Endodermal cell (in vitro differentiated cells): ENCODE measurements at regions not wholly inside any gene's neighbourhood (a gene's known extent, or its start where the extent isn't known, plus 50 kb on each side); places are given as distances from the start of the nearest gene placed in this dataset.

Source experiments
- DNase-seq: peaks from one replicate; pipeline ENCODE4 v3.0.0-alpha.2; 2017
- H3K27ac ChIP-seq: 2 replicates; pipeline ENCODE4 v1.5.1; 2013; ENCODE audit warnings: mild to moderate bottlenecking, low read depth, low read length, moderate library complexity
- H3K27me3 ChIP-seq: 2 replicates; pipeline ENCODE4 v1.6.1; 2013; ENCODE audit warnings: mild to moderate bottlenecking, low read length, moderate library complexity; ENCODE audit not compliant: insufficient read depth, control insufficient read depth, poor library complexity, severe bottlenecking
- H3K36me3 ChIP-seq: 2 replicates; pipeline ENCODE4 v1.7.0; 2013; ENCODE audit warnings: mild to moderate bottlenecking, low read length, moderate library complexity; ENCODE audit not compliant: control insufficient read depth, insufficient read depth
- H3K4me1 ChIP-seq: one replicate; pipeline ENCODE4 v1.7.0; 2013; ENCODE audit warnings: low read length; ENCODE audit not compliant: control insufficient read depth, insufficient read depth
- H3K4me3 ChIP-seq: 2 replicates; pipeline ENCODE4 v1.5.1; 2013; ENCODE audit warnings: mild to moderate bottlenecking, low read length, moderate library complexity
- H3K9ac ChIP-seq: 2 replicates; pipeline ENCODE4 v1.6.1; 2013; ENCODE audit warnings: mild to moderate bottlenecking, low read length, moderate library complexity; ENCODE audit not compliant: poor library complexity, severe bottlenecking; ENCODE audit errors: extremely low read depth
- H3K9me3 ChIP-seq: 2 replicates; pipeline ENCODE4 v1.6.1; 2013; ENCODE audit warnings: mild to moderate bottlenecking, low read length, moderate library complexity; ENCODE audit not compliant: control insufficient read depth
- H3K27ac Mint-ChIP-seq: 2 replicates; pipeline ENCODE4 v1.8.0; 2020; ENCODE audit warnings: mixed read lengths
- H3K27me3 Mint-ChIP-seq: 2 replicates; pipeline ENCODE4 v1.8.0; 2021; ENCODE audit warnings: mild to moderate bottlenecking, mixed read lengths; ENCODE audit not compliant: insufficient read depth
- H3K36me3 Mint-ChIP-seq: 2 replicates; pipeline ENCODE4 v1.8.0; 2020; ENCODE audit warnings: low read depth, mixed read lengths
- H3K4me1 Mint-ChIP-seq: 2 replicates; pipeline ENCODE4 v1.8.0; 2020; ENCODE audit warnings: mixed read lengths
- H3K4me3 Mint-ChIP-seq: 2 replicates; pipeline ENCODE4 v1.8.0; 2020; ENCODE audit warnings: mild to moderate bottlenecking, moderate library complexity, mixed read lengths
- H3K9me3 Mint-ChIP-seq: 2 replicates; pipeline ENCODE4 v1.8.0; 2020; ENCODE audit warnings: mild to moderate bottlenecking, mixed read lengths
- WGBS, 2 experiments: methylation state at CpG; one replicate each; pipeline versions ENCODE4 v1.1.5 to v1.1.7; 2013; ENCODE audit warnings: missing lambda C conversion rate in 2 of 2, mixed read lengths in 1 of 2; ENCODE audit not compliant: insufficient coverage in 1 of 2, insufficient read length in 1 of 2; 5-methylcytosine and 5-hydroxymethylcytosine counted together
- TF ChIP-seq, protein P1 (sequence below): fragments of 200-600 bp; sonication (generic); conservative IDR thresholded peaks from 2 replicates; pipeline ENCODE4 v1.5.0; 2021; ENCODE audit warnings: antibody characterized with exemption, mild to moderate bottlenecking

- WGBS, 2 experiments = 90% methylated on average over 3 of the region's 3 CpGs; no CpG with 5 or more reads in 1 of the 2 experiments
- H3K36me3 Mint-ChIP-seq = no peaks in the 10 kb centered on the region
- no peaks in the 10 kb centered on the region for H3K36me3 ChIP-seq
- peaks cover 8% of the 10 kb centered on the region for H3K4me1 Mint-ChIP-seq
- no peaks in the 10 kb centered on the region for H3K4me1 ChIP-seq
- H3K27me3 Mint-ChIP-seq = no peaks in the 10 kb centered on the region
- no peak overlapping the region for H3K27ac ChIP-seq
- H3K27ac Mint-ChIP-seq = no peak overlapping the region
- TF ChIP-seq, protein P1, sequence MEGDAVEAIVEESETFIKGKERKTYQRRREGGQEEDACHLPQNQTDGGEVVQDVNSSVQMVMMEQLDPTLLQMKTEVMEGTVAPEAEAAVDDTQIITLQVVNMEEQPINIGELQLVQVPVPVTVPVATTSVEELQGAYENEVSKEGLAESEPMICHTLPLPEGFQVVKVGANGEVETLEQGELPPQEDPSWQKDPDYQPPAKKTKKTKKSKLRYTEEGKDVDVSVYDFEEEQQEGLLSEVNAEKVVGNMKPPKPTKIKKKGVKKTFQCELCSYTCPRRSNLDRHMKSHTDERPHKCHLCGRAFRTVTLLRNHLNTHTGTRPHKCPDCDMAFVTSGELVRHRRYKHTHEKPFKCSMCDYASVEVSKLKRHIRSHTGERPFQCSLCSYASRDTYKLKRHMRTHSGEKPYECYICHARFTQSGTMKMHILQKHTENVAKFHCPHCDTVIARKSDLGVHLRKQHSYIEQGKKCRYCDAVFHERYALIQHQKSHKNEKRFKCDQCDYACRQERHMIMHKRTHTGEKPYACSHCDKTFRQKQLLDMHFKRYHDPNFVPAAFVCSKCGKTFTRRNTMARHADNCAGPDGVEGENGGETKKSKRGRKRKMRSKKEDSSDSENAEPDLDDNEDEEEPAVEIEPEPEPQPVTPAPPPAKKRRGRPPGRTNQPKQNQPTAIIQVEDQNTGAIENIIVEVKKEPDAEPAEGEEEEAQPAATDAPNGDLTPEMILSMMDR = no peak
- no peak overlapping the region for H3K4me3 Mint-ChIP-seq
- H3K27me3 ChIP-seq = no peaks in the 10 kb centered on the region
- H3K9me3 Mint-ChIP-seq = no peaks in the 10 kb centered on the region
- no peak overlapping the region for H3K4me3 ChIP-seq
- DNase-seq = no peak
- no peaks in the 10 kb centered on the region for H3K9me3 ChIP-seq
- no peak overlapping the region for H3K9ac ChIP-seq
These were observed 86.9 kb upstream of the TCF12 start for GRCh38 chr15:56831467-56832005.

GRCh38 chr15:56824175-56824574, 90.9 kb upstream of the ZNF280D start:
- Mint-ChIP-seq H3K27ac (no peak overlapping the region), H3K4me3 (no peak overlapping the region), H3K9me3 (no peaks in the 10 kb centered on the region), H3K27me3 (no peaks in the 10 kb centered on the region), H3K4me1 (no peaks in the 10 kb centered on the region), H3K36me3 (no peaks in the 10 kb centered on the region)
- no peak overlapping the region for H3K27ac ChIP-seq
- H3K4me1 ChIP-seq = no peaks in the 10 kb centered on the region
- H3K27me3 ChIP-seq = no peaks in the 10 kb centered on the region
- no peaks in the 10 kb centered on the region for H3K9me3 ChIP-seq
- no peak for DNase-seq
- WGBS, 2 experiments = 93 to 100% methylated on average over 1 to 2 of the region's 2 CpGs
- no peak overlapping the region for H3K4me3 ChIP-seq
- H3K9ac ChIP-seq = no peak overlapping the region
- H3K36me3 ChIP-seq = no peaks in the 10 kb centered on the region
- TF ChIP-seq, protein P1 = no peak

DNA sequence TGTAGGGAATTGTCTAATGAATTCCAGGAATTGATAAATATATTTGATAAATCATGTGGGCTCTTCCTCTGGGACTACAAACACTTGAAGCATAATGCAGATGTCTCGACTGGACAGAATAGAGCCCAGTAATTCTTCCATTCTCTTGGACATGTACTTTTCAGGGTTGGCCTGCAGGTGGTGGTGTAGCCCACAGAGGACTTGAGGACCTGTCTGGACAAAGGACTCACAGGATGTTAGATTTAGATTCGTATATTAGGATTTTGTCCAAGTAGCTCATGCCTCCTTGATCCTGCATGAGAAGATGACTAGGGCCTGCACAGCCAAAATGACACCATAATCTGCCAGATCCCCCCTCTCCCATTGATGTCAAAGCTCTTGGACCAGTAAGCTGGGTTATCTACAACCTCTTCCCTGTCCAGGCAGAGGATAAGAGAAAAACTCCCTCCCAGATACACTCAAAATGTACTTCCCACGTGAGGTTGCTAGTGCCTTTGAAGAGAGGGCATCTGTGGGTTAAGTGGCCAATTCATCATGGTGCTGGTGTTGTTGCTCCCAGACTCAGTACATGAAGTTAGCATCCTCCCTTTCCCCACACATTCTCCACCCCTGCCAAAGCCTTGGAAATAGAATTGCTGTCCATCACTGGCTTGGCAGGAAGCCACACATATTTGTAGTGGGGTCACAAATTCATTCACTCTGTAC, 88.6 kb upstream of the ZNF280D start:
- Mint-ChIP-seq H3K36me3 (no peaks in the 10 kb centered on the region), H3K4me3 (no peak overlapping the region), H3K27ac (no peak overlapping the region), H3K4me1 (no peaks in the 10 kb centered on the region), H3K27me3 (no peaks in the 10 kb centered on the region), H3K9me3 (no peaks in the 10 kb centered on the region)
- Histone ChIP-seq H3K27ac (no peak overlapping the region), H3K9me3 (no peaks in the 10 kb centered on the region), H3K4me1 (no peaks in the 10 kb centered on the region), H3K9ac (no peak overlapping the region), H3K27me3 (no peaks in the 10 kb centered on the region), H3K4me3 (no peak overlapping the region), H3K36me3 (no peaks in the 10 kb centered on the region)
- DNase-seq = peak; percentile 83
- TF ChIP-seq, protein P1 = peak; percentile 84
- WGBS, 2 experiments = 55 to 61% methylated on average over 2 to 3 of the region's 3 CpGs
